WTC11 (cell line): ENCODE measurements at regions not wholly inside any gene's neighbourhood (a gene's known extent, or its start where the extent isn't known, plus 50 kb on each side); places are given as distances from the start of the nearest gene placed in this dataset.

Experiments
- CTCF ChIP-seq: fragments of 200-600 bp; IDR thresholded peaks from 2 replicates; pipeline ENCODE4 v1.8.0; 2022; ENCODE audit warnings: antibody characterized with exemption
- SP1 ChIP-seq: sonication (generic); formaldehyde crosslinking; conservative IDR thresholded peaks from 2 replicates; pipeline ENCODE4 v1.8.1; 2022; ENCODE audit warnings: missing genetic modification reagents

- no peak for TF ChIP-seq SP1 (CRISPR knock-in tag)
- TF ChIP-seq CTCF, result no peak
Measured at GRCh38 chr9:135369412-135369990, 110.1 kb upstream of the PPP1R26 start.
